ENCODE measurements at regions not wholly inside any gene's neighbourhood (a gene's known extent, or its start where the extent isn't known, plus 50 kb on each side); places are given as distances from the start of the nearest gene placed in this dataset.

DNA sequence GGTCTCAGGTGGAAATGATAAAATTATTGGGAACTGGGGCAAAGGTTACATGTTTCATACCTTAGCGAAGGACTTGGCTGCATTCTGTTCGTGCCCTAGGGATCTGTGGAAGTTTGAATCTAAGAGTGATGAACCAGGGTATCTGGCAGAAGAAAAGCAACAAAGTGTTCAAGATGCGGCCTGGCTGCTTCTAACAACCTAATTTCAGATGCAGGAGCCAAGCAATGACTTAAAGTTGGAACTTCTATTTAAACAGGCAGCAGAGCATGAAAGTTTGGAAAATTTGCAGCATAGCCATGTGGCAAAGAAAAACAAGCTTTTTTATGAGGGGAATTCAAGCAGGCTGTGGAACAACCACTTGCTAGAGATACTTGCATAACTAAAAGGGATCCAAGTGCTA lies 73.5 kb downstream of the CD24 start:
- DNase-seq (ENCODE audit: low read depth, low spot score) (no peak), ATAC-seq (no peak)
- Histone ChIP-seq H3K4me2 (ENCODE audit: low read length) (no peak overlapping the region), H3K79me2 (ENCODE audit: insufficient read depth, low read length) (no peaks in the 10 kb centered on the region), H3K27me3 (ENCODE audit: insufficient read depth, low read length) (no peaks in the 10 kb centered on the region), H3K9ac (ENCODE audit: low read length) (no peak overlapping the region), H2AFZ (ENCODE audit: low read depth, low read length, poor library complexity, severe bottlenecking) (no peak overlapping the region), H3K4me3 (replicated peaks in 1 of 2; ENCODE audit: low read depth in 1 of 2, low read length in 2 of 2) (no peak overlapping the region), H3K9me2 (ENCODE audit: insufficient read depth) (no peaks in the 10 kb centered on the region), H3K9me3 (ENCODE audit: control insufficient read depth in 1 of 2, insufficient read depth in 1 of 2, low read depth in 1 of 2, low read length in 2 of 2) (no peaks in the 10 kb centered on the region), H3K36me3 (ENCODE audit: control insufficient read depth in 1 of 2, insufficient read depth in 2 of 2, low read length in 2 of 2) (no peaks in the 10 kb centered on the region), H3K27ac (ENCODE audit: low read depth, low read length) (no peak overlapping the region), H3K4me1 (ENCODE audit: control insufficient read depth in 1 of 2, insufficient read depth in 2 of 2, low read length in 2 of 2) (no peaks in the 10 kb centered on the region), H4K20me1 (ENCODE audit: insufficient read depth) (no peaks in the 10 kb centered on the region)
- intact Hi-C loops (cut with micrococcal nuclease), result no loop called here
- RAD21 ChIA-PET (ENCODE audit: low non-redundant PET in 1 of 2, low total read pairs in 2 of 2, uncharacterized antibody in 2 of 2, unreplicated experiment in 2 of 2), result no interaction called here
- POLR2A ChIA-PET, result no interaction called here
- TF ChIP-seq ZFX (IDR thresholded peaks at IDR 0.05) (no peak), YY1 (IDR thresholded peaks at IDR 0.05; ENCODE audit: extremely low read depth, insufficient replicate concordance, low read depth, low read length) (no peak), POLR2A (IDR thresholded peaks at IDR 0.05; ENCODE audit: borderline replicate concordance, extremely low read depth, insufficient read depth, insufficient read length) (no peak), ZBTB33 (IDR thresholded peaks at IDR 0.05; ENCODE audit: extremely low read depth, insufficient replicate concordance, low read length) (no peak), FOSL1 (IDR thresholded peaks at IDR 0.05; ENCODE audit: low read depth) (no peak), EGR1 (IDR thresholded peaks at IDR 0.05; ENCODE audit: low read depth) (no peak), CBX3 (IDR thresholded peaks at IDR 0.05; ENCODE audit: low read depth) (no peak), SRF (IDR thresholded peaks at IDR 0.05; ENCODE audit: low read depth) (no peak), EZH2phosphoT487 (IDR thresholded peaks at IDR 0.05; ENCODE audit: borderline replicate concordance) (no peak), MAX (IDR thresholded peaks at IDR 0.05) (no peak), ZNF274 (IDR thresholded peaks at IDR 0.05; ENCODE audit: low read depth, low read length) (no peak), ELF1 (IDR thresholded peaks at IDR 0.05; ENCODE audit: borderline replicate concordance, low read depth) (no peak), TCF7L2 (IDR thresholded peaks at IDR 0.05; ENCODE audit: borderline replicate concordance, extremely low read depth, insufficient read depth, insufficient read length) (no peak), POLR2AphosphoS5 (IDR thresholded peaks at IDR 0.05; ENCODE audit: low read depth, low read length) (no peak), SIN3A (IDR thresholded peaks at IDR 0.05; ENCODE audit: low read depth) (no peak), CEBPB (IDR thresholded peaks at IDR 0.05; ENCODE audit: low read depth) (no peak)
- TF ChIP-seq, protein P1, sequence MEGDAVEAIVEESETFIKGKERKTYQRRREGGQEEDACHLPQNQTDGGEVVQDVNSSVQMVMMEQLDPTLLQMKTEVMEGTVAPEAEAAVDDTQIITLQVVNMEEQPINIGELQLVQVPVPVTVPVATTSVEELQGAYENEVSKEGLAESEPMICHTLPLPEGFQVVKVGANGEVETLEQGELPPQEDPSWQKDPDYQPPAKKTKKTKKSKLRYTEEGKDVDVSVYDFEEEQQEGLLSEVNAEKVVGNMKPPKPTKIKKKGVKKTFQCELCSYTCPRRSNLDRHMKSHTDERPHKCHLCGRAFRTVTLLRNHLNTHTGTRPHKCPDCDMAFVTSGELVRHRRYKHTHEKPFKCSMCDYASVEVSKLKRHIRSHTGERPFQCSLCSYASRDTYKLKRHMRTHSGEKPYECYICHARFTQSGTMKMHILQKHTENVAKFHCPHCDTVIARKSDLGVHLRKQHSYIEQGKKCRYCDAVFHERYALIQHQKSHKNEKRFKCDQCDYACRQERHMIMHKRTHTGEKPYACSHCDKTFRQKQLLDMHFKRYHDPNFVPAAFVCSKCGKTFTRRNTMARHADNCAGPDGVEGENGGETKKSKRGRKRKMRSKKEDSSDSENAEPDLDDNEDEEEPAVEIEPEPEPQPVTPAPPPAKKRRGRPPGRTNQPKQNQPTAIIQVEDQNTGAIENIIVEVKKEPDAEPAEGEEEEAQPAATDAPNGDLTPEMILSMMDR (IDR thresholded peaks at IDR 0.05 in 2 of 3, conservative IDR thresholded peaks at IDR 0.05 in 1 of 3; ENCODE audit: borderline replicate concordance in 1 of 3, insufficient read depth in 1 of 3, low read depth in 2 of 3, low read length in 2 of 3), result no peak
- TF ChIP-seq, protein P2, sequence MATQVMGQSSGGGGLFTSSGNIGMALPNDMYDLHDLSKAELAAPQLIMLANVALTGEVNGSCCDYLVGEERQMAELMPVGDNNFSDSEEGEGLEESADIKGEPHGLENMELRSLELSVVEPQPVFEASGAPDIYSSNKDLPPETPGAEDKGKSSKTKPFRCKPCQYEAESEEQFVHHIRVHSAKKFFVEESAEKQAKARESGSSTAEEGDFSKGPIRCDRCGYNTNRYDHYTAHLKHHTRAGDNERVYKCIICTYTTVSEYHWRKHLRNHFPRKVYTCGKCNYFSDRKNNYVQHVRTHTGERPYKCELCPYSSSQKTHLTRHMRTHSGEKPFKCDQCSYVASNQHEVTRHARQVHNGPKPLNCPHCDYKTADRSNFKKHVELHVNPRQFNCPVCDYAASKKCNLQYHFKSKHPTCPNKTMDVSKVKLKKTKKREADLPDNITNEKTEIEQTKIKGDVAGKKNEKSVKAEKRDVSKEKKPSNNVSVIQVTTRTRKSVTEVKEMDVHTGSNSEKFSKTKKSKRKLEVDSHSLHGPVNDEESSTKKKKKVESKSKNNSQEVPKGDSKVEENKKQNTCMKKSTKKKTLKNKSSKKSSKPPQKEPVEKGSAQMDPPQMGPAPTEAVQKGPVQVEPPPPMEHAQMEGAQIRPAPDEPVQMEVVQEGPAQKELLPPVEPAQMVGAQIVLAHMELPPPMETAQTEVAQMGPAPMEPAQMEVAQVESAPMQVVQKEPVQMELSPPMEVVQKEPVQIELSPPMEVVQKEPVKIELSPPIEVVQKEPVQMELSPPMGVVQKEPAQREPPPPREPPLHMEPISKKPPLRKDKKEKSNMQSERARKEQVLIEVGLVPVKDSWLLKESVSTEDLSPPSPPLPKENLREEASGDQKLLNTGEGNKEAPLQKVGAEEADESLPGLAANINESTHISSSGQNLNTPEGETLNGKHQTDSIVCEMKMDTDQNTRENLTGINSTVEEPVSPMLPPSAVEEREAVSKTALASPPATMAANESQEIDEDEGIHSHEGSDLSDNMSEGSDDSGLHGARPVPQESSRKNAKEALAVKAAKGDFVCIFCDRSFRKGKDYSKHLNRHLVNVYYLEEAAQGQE (IDR thresholded peaks at IDR 0.05; ENCODE audit: low read depth), result no peak
- CTCF ChIA-PET, result no interaction called here
- no TSS peak for BruUV-seq (replicated peaks)
